Myocyte (in vitro differentiated cells): ENCODE measurements at regions not wholly inside any gene's neighbourhood (a gene's known extent, or its start where the extent isn't known, plus 50 kb on each side); places are given as distances from the start of the nearest gene placed in this dataset.

Experiments used
- DNase-seq: peaks from one replicate; pipeline ENCODE4 v3.0.0-alpha.2; 2012; ENCODE audit warnings: low read depth

- DNase-seq = no peak
Observed at GRCh38 chr1:115577513-115577912, 64.3 kb upstream of the VANGL1 start.

GRCh38 chr1:115575661-115576060 is 66.1 kb upstream of the VANGL1 start:
- DNase-seq = no peak

- no peak for DNase-seq
Observed at GRCh38 chr1:115572710-115573109, 69.1 kb upstream of the VANGL1 start.

- no peak for DNase-seq
Observed at GRCh38 chr1:115567431-115567830, 74.3 kb upstream of the VANGL1 start.

GRCh38 chr1:115565791-115566190 is 76.0 kb upstream of the VANGL1 start:
- DNase-seq = no peak

- no peak for DNase-seq
Observed at GRCh38 chr1:115565353-115565752, 76.4 kb upstream of the VANGL1 start.

- no peak for DNase-seq
Observed at GRCh38 chr1:115564201-115564600, 77.6 kb upstream of the VANGL1 start.

- DNase-seq = no peak
Observed at GRCh38 chr1:115560027-115560426, 81.7 kb upstream of the VANGL1 start.

GRCh38 chr1:115558275-115558674 is 83.5 kb upstream of the VANGL1 start:
- no peak for DNase-seq

GRCh38 chr1:115557715-115558114 is 84.1 kb upstream of the VANGL1 start:
- DNase-seq = peak; percentile 9

- no peak for DNase-seq
Observed at GRCh38 chr1:115556236-115556635, 85.5 kb upstream of the VANGL1 start.

GRCh38 chr1:115555446-115555845 is 86.3 kb upstream of the VANGL1 start:
- DNase-seq = no peak

GRCh38 chr1:115547696-115548095 is 94.1 kb upstream of the VANGL1 start:
- DNase-seq = no peak

GRCh38 chr1:115546846-115547245 is 94.9 kb upstream of the VANGL1 start:
- no peak for DNase-seq

GRCh38 chr1:115545791-115546733 is 95.7 kb upstream of the VANGL1 start:
- peak; percentile 89 for DNase-seq

- no peak for DNase-seq
Observed at GRCh38 chr1:115545096-115545720, 96.6 kb upstream of the VANGL1 start.

- DNase-seq = no peak
Observed at GRCh38 chr1:115544131-115544530, 97.6 kb upstream of the VANGL1 start.

GRCh38 chr1:115543247-115543646 is 98.5 kb upstream of the VANGL1 start:
- no peak for DNase-seq

- DNase-seq = no peak
Observed at GRCh38 chr1:115539736-115540135, 102.0 kb upstream of the VANGL1 start.

- DNase-seq = no peak
Observed at GRCh38 chr1:115539061-115539460, 102.7 kb upstream of the VANGL1 start.

GRCh38 chr1:115538579-115538978 is 103.2 kb upstream of the VANGL1 start:
- no peak for DNase-seq

GRCh38 chr1:115537415-115537814 is 104.4 kb upstream of the VANGL1 start:
- DNase-seq = no peak
